Esophagus squamous epithelium (tissue), 4 donors: ENCODE measurements at regions not wholly inside any gene's neighbourhood (a gene's known extent, or its start where the extent isn't known, plus 50 kb on each side); places are given as distances from the start of the nearest gene placed in this dataset.

Experiments
- POLR2A ChIP-seq, 4 donors: fragments of 450-650 bp; IDR thresholded peaks; one replicate each; pipeline ENCODE4 v1.6.1; 2017; ENCODE audit warnings: antibody characterized with exemption in 4 of 4, mild to moderate bottlenecking in 4 of 4, moderate library complexity in 3 of 4
- TF ChIP-seq, protein P1 (sequence below), 6 experiments: fragments of 450-650 bp in 4 of 6; fragments of 200-600 bp in 2 of 6; sonication (generic) in 2 of 6; IDR thresholded peaks; one replicate each; pipeline ENCODE4 v1.5.1; 2016 to 2019; ENCODE audit warnings: antibody characterized with exemption in 6 of 6, mild to moderate bottlenecking in 4 of 6, moderate library complexity in 4 of 6

DNA sequence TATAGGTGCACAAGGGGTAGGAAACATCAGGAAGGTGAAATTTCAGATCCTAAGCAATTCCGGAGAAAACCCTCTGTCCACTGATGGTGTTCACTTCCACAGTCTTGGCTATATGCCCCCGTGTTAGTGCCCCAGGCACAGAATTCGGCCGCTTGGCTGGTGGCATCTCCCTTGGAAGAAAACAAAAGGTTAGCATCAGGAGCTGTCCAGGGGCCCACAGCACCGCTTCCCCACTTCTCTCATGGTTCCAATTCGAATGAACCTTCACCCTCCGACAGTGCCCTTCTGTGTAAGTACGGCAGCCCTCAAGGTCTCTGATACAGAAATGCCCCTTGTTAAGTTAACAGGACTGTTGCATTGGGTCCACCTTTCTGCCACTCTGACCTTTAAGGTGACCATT, 409.0 kb downstream of the GADD45G start:
- TF ChIP-seq, protein P1, sequence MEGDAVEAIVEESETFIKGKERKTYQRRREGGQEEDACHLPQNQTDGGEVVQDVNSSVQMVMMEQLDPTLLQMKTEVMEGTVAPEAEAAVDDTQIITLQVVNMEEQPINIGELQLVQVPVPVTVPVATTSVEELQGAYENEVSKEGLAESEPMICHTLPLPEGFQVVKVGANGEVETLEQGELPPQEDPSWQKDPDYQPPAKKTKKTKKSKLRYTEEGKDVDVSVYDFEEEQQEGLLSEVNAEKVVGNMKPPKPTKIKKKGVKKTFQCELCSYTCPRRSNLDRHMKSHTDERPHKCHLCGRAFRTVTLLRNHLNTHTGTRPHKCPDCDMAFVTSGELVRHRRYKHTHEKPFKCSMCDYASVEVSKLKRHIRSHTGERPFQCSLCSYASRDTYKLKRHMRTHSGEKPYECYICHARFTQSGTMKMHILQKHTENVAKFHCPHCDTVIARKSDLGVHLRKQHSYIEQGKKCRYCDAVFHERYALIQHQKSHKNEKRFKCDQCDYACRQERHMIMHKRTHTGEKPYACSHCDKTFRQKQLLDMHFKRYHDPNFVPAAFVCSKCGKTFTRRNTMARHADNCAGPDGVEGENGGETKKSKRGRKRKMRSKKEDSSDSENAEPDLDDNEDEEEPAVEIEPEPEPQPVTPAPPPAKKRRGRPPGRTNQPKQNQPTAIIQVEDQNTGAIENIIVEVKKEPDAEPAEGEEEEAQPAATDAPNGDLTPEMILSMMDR (IDR thresholded peaks at IDR 0.05) = no peak
- no peak for TF ChIP-seq POLR2A (IDR thresholded peaks at IDR 0.05)
